SH-SY5Y (cell line): ENCODE measurements at regions not wholly inside any gene's neighbourhood (a gene's known extent, or its start where the extent isn't known, plus 50 kb on each side); places are given as distances from the start of the nearest gene placed in this dataset.

Source experiments
- GATA2 ChIP-seq: IDR thresholded peaks from 2 replicates; pipeline ENCODE4 v1.6.1; 2011; ENCODE audit warnings: mild to moderate bottlenecking, low read depth, low read length
- GATA3 ChIP-seq: IDR thresholded peaks from 2 replicates; pipeline ENCODE4 v1.6.1; 2011; ENCODE audit warnings: low read depth, mild to moderate bottlenecking, low read length, moderate library complexity

DNA sequence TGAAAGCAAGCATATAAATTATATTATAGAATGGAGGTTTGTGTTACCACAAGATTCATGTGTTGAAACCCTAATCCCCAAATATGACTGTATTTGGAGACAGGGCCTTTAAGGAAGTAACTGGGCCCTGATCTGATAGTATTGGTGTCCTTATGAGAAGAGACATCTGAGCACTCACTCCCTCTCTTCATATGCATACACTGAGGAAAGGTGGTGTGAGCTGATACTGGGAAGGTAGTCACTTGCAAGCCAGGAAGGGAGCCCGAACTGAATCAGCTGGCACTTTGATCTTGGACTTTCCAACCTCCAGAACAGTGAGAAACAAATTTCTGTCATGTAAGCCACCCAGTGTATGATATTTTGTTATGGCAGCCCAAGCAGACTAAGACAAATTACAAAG is 66.9 kb upstream of the RHOBTB1 start:
- TF ChIP-seq GATA2: no peak
- TF ChIP-seq GATA3: no peak
